Glutamatergic neuron (in vitro differentiated cells): ENCODE measurements at regions not wholly inside any gene's neighbourhood (a gene's known extent, or its start where the extent isn't known, plus 50 kb on each side); places are given as distances from the start of the nearest gene placed in this dataset.

ENCODE experiments used
- DNase-seq: peaks from one replicate; pipeline ENCODE4 v3.0.0; 2022
- H3K27ac Mint-ChIP-seq: one replicate; pipeline ENCODE4 v1.8.0; 2020; ENCODE audit warnings: mild to moderate bottlenecking, mixed read lengths, inconsistent platforms; ENCODE audit not compliant: unreplicated experiment
- H3K27me3 Mint-ChIP-seq: one replicate; pipeline ENCODE4 v1.8.0; 2020; ENCODE audit warnings: mild to moderate bottlenecking, moderate library complexity, mixed read lengths, inconsistent platforms; ENCODE audit not compliant: unreplicated experiment
- H3K36me3 Mint-ChIP-seq: one replicate; pipeline ENCODE4 v1.8.0; 2020; ENCODE audit warnings: mild to moderate bottlenecking, mixed read lengths, inconsistent platforms; ENCODE audit not compliant: unreplicated experiment
- H3K4me1 Mint-ChIP-seq: one replicate; pipeline ENCODE4 v1.8.0; 2020; ENCODE audit warnings: mild to moderate bottlenecking, low read depth, mixed read lengths, inconsistent platforms; ENCODE audit not compliant: unreplicated experiment
- H3K4me3 Mint-ChIP-seq: one replicate; pipeline ENCODE4 v1.8.0; 2020; ENCODE audit warnings: mild to moderate bottlenecking, mixed read lengths, inconsistent platforms; ENCODE audit not compliant: unreplicated experiment
- H3K9me3 Mint-ChIP-seq: one replicate; pipeline ENCODE4 v1.8.0; 2020; ENCODE audit warnings: mild to moderate bottlenecking, moderate library complexity, mixed read lengths, inconsistent platforms; ENCODE audit not compliant: unreplicated experiment
- CTCF ChIP-seq: fragments of 200-600 bp; sonication (generic); IDR thresholded peaks from one replicate; pipeline ENCODE4 v1.5.0; 2021; ENCODE audit not compliant: partially characterized antibody, unreplicated experiment

GRCh38 chr12:127548123-127548553 lies 718.8 kb upstream of the TMEM132C start:
- no peak overlapping the region for H3K4me3 Mint-ChIP-seq
- H3K4me1 Mint-ChIP-seq, result peaks cover 2% of the 10 kb centered on the region
- H3K36me3 Mint-ChIP-seq, result no peaks in the 10 kb centered on the region
- no peaks in the 10 kb centered on the region for H3K27me3 Mint-ChIP-seq
- H3K9me3 Mint-ChIP-seq, result no peaks in the 10 kb centered on the region
- DNase-seq, result no peak
- no peak for TF ChIP-seq CTCF
- H3K27ac Mint-ChIP-seq, result no peak overlapping the region

- Mint-ChIP-seq H3K9me3 (no peaks in the 10 kb centered on the region), H3K4me1 (no peaks in the 10 kb centered on the region), H3K4me3 (no peak overlapping the region)
Observed at GRCh38 chr12:127550271-127550670, 716.7 kb upstream of the TMEM132C start.

GRCh38 chr12:127552838-127553237 lies 714.1 kb upstream of the TMEM132C start:
- TF ChIP-seq CTCF, result no peak
- Mint-ChIP-seq H3K27ac (no peak overlapping the region), H3K4me3 (no peak overlapping the region), H3K27me3 (peaks cover 1% of the 10 kb centered on the region), H3K36me3 (no peaks in the 10 kb centered on the region), H3K9me3 (no peaks in the 10 kb centered on the region), H3K4me1 (no peaks in the 10 kb centered on the region)
- DNase-seq, result no peak

More at GRCh38 chr12:127550271-127550670, 716.7 kb upstream of the TMEM132C start:
- Mint-ChIP-seq H3K27me3 (no peaks in the 10 kb centered on the region), H3K27ac (no peak overlapping the region), H3K36me3 (no peaks in the 10 kb centered on the region)
- TF ChIP-seq CTCF, result no peak
- DNase-seq, result no peak

- TF ChIP-seq CTCF, result no peak
- Mint-ChIP-seq H3K4me1 (no peaks in the 10 kb centered on the region), H3K36me3 (no peaks in the 10 kb centered on the region), H3K27ac (no peak overlapping the region), H3K4me3 (no peak overlapping the region), H3K27me3 (peaks cover 1% of the 10 kb centered on the region), H3K9me3 (no peaks in the 10 kb centered on the region)
- DNase-seq, result no peak
Observed at GRCh38 chr12:127555071-127555470, 711.9 kb upstream of the TMEM132C start.

- H3K36me3 Mint-ChIP-seq, result no peaks in the 10 kb centered on the region
- no peak overlapping the region for H3K27ac Mint-ChIP-seq
- no peaks in the 10 kb centered on the region for H3K9me3 Mint-ChIP-seq
- no peaks in the 10 kb centered on the region for H3K4me1 Mint-ChIP-seq
- DNase-seq, result no peak
- peaks cover 3% of the 10 kb centered on the region for H3K27me3 Mint-ChIP-seq
- no peak for TF ChIP-seq CTCF
- no peak overlapping the region for H3K4me3 Mint-ChIP-seq
Observed at GRCh38 chr12:127556231-127556886, 710.6 kb upstream of the TMEM132C start.
